Stimulated activated CD4-positive, alpha-beta T cell treated with anti-CD3 and anti-CD28 coated beads, Interleukin-1b, Interleukin-23, amount 100 ng/mL, for 48 hours (primary cell): ENCODE measurements at regions not wholly inside any gene's neighbourhood (a gene's known extent, or its start where the extent isn't known, plus 50 kb on each side); places are given as distances from the start of the nearest gene placed in this dataset.

Experiments used
- DNase-seq: peaks from one replicate; pipeline ENCODE4 v3.0.0-alpha.2; 2020

GRCh38 chr2:216320852-216321251 lies 51.4 kb downstream of the MARCHF4 start:
- DNase-seq, result no peak

GRCh38 chr2:216319771-216320170 lies 52.5 kb downstream of the MARCHF4 start:
- DNase-seq, result no peak

- no peak for DNase-seq
Observed at GRCh38 chr2:216318521-216318874, 53.8 kb downstream of the MARCHF4 start.

GRCh38 chr2:216317831-216318520 lies 54.3 kb downstream of the MARCHF4 start:
- DNase-seq, result no peak

GRCh38 chr2:216316743-216317142 lies 55.5 kb downstream of the MARCHF4 start:
- DNase-seq, result no peak

- no peak for DNase-seq
Observed at GRCh38 chr2:216315802-216316603, 56.3 kb downstream of the MARCHF4 start.

GRCh38 chr2:216312441-216312840 lies 59.8 kb downstream of the MARCHF4 start:
- no peak for DNase-seq

- no peak for DNase-seq
Observed at GRCh38 chr2:216308576-216308975, 63.7 kb downstream of the MARCHF4 start.

GRCh38 chr2:216307496-216307895 lies 64.8 kb downstream of the MARCHF4 start:
- no peak for DNase-seq

GRCh38 chr2:216306868-216307267 lies 65.4 kb downstream of the MARCHF4 start:
- DNase-seq, result no peak

- DNase-seq, result no peak
Observed at GRCh38 chr2:216305574-216305973, 66.7 kb downstream of the MARCHF4 start.

- DNase-seq, result no peak
Observed at GRCh38 chr2:216302981-216303676, 69.2 kb downstream of the MARCHF4 start.

- DNase-seq, result no peak
Observed at GRCh38 chr2:216300906-216301305, 71.4 kb downstream of the MARCHF4 start.

- no peak for DNase-seq
Observed at GRCh38 chr2:216299588-216299987, 72.7 kb downstream of the MARCHF4 start.

GRCh38 chr2:216298719-216299495 lies 73.4 kb downstream of the MARCHF4 start:
- no peak for DNase-seq

GRCh38 chr2:216296856-216297255 lies 75.4 kb downstream of the MARCHF4 start:
- DNase-seq, result no peak

GRCh38 chr2:216294305-216294704 lies 78.0 kb downstream of the MARCHF4 start:
- DNase-seq, result no peak

GRCh38 chr2:216293883-216294282 lies 78.4 kb downstream of the MARCHF4 start:
- no peak for DNase-seq

GRCh38 chr2:216292886-216293301 lies 79.4 kb downstream of the MARCHF4 start:
- no peak for DNase-seq

GRCh38 chr2:216292475-216292874 lies 79.8 kb downstream of the MARCHF4 start:
- DNase-seq, result no peak

- no peak for DNase-seq
Observed at GRCh38 chr2:216289470-216289869, 82.8 kb downstream of the MARCHF4 start.

- DNase-seq, result no peak
Observed at GRCh38 chr2:216287251-216287650, 85.0 kb downstream of the MARCHF4 start.

- DNase-seq, result no peak
Observed at GRCh38 chr2:216286616-216287231, 85.6 kb downstream of the MARCHF4 start.
